Non-pigmented ciliary epithelial cell (primary cell): ENCODE measurements at regions not wholly inside any gene's neighbourhood (a gene's known extent, or its start where the extent isn't known, plus 50 kb on each side); places are given as distances from the start of the nearest gene placed in this dataset.

ENCODE experiments used
- DNase-seq: peaks from one replicate; pipeline ENCODE4 v3.0.0-alpha.2; 2010; ENCODE audit warnings: low read depth

DNA sequence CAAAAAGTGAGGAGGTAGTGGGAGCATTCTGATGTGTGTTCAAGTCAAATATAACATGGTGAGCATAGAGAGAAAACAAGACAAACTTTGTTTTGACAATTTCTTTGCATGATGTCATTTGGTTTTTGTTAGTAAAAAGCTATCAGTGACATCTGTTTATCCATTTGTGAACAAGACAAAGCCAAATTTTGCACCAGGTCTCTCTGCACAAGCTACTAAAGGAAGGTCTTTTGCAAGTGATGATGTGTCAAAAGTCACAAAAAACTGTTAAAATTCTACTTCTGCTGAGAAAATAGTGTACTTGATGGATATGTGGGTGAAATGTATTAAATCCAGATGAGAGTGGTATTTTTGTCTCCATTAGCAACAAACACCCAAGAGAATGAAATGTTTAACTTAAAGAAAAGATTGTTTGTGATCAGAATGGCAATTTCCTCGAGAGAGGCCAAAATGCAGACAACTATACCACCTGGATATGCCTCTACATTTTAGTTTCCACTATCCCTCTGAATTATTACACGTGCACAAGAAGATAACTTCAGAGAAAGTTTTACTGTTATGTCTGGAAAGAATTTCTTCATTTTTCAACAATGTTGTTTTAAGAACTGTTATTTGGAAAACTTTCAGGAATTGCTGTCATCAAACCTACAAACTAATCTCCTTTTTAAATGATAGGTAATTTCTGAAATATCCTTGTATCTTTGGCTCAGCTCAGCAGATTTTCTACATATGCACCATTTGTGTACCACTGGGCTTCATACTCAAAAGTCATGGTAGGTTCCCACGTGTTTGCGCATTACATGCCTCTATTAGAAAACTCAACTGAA lies 807.4 kb upstream of the ADGRL2 start:
- no peak for DNase-seq

DNA sequence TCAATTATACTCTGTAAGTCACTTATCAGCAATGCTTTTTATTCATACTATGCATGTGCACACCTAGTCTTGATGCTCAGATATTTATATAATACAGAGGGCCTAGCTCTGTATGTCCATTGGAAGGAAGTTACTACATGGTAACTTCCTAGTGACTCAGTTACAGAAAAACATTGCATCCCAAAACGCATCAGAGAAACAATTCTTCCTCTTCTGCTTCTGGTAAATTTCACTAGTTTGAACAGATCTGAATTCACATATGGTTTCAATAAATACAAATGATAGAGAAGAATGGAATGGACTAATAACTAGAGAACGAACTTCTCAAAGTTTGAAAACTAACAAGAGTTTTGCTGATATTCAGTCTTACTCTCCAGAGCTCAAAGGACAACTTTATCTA lies 811.3 kb upstream of the ADGRL2 start:
- no peak for DNase-seq

DNA sequence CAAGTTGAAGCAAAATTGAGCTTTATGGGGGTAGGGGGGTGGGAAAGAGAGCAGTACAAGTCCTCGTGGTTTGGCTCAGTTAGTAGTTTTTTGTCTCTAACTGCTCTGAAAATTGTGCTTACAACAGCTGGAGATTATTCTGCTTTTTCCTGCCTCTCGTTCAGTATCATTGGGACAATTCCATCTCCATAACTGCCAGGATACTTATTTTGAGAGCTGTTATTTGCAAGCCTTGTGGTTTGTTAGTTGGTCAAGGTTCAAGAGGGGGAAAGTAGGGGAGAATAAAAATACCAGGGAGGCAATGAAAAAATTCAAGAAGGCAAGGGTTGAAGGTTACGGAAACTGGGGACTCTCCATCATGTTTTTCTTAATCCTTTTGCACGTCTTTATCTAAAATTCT lies 811.8 kb upstream of the ADGRL2 start:
- no peak for DNase-seq

DNA sequence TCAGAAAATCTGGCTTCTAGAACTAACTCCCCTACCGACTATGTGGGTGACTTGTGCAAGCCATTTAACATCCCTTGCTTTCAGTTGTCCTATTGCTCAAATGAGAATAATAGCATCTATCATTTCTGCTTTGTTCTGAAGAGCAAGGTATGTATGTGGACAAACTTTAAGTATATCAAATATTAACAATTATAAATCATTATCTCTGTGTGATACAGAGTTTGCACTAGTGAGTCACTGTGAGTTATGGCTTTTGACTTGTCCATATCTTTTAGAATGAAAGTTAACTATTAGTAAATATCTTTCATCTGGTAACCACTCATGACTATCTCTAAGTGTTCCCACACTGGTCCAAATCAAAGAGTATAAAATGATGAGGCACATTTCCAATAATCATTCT lies 812.9 kb upstream of the ADGRL2 start:
- no peak for DNase-seq

DNA sequence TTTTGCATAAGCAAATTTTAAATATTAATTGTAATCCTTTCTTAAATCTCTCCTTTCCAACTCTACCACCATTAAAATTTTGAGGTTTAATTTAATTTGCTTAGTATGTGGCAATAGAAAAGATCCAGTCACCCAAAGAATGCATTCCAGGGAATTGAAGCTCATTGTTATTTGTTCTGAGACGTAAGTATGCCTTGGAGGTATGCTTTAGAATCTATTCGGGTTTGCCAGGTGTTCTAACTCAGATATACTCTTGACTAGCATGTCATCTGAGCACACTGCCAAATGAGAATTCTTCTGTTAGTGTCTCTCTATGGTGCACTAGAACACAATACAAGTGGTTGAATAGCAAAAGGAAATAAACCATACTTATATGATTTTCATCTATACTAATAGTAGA lies 813.6 kb upstream of the ADGRL2 start:
- no peak for DNase-seq

DNA sequence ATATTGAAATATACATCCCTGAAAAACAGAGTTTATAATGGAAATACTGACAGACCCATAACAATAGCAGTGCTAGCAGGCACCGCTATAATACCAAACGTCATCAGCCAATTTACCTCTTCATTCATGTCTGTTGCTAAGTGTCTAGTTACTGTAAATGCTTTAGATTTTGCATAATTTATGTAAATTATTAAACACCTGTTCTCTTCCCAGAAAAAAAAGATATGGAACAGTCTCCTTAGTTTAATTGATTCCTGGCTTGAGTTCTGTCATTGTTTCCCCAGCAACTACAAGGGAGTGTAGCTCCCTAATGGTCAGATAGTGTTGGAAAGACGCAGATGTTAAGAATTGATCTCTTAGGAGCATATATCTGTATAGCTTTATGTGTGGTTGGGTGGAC lies 817.9 kb upstream of the ADGRL2 start:
- DNase-seq: no peak

DNA sequence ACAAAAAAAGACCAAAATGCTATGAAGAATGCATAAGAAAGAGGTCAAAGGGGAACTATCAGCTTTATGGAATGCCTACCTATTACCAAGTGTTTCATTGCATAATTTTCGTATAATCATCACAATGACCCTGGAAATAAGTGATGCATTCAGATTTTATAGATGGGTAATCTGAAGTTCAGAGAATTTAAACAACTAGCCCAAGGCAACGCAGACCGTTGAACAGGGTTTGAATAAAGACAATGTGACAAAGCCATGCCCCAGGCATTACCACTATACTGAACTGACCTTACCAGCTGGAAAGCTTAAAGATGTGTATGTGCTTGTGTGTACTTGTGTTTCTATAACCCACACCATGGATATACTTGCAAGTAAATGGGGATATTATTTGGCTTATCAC lies 827.6 kb upstream of the ADGRL2 start:
- no peak for DNase-seq

DNA sequence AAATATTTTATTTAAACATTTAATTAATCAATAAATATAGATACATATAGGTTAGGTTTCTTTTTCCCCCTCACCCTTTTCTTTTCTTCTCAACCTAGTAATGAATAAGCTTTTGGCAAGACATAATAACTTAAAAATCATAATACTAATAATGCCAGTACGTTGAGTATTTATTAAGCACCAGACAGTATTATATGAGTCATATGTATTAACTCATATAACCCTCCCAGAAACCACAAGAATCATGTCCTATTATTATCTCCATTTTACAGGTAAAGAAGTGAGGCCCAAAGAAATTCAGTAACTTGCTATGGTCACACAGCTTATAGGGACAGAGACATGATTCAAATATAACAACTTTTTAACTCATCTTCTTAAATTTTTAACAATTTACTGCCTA lies 834.5 kb upstream of the ADGRL2 start:
- no peak for DNase-seq

DNA sequence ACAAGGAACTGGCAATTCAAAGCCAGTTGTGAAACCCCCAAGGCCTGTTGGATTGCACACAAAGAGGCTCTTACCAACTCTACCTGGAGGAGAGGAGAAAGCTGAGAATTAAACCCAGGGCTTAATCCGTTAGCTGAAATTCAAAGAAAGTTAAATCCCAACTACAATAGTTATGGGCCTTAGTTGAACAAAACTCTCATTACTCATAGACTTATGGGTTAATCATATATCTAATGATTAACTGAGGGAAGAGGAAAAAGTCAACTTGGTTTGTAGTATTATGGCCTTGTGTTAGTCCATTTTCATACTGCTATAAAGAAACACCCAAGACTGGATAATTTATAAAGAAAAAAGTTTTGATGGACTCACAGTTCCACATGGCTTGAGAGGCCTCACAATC lies 838.2 kb upstream of the ADGRL2 start:
- DNase-seq: no peak

DNA sequence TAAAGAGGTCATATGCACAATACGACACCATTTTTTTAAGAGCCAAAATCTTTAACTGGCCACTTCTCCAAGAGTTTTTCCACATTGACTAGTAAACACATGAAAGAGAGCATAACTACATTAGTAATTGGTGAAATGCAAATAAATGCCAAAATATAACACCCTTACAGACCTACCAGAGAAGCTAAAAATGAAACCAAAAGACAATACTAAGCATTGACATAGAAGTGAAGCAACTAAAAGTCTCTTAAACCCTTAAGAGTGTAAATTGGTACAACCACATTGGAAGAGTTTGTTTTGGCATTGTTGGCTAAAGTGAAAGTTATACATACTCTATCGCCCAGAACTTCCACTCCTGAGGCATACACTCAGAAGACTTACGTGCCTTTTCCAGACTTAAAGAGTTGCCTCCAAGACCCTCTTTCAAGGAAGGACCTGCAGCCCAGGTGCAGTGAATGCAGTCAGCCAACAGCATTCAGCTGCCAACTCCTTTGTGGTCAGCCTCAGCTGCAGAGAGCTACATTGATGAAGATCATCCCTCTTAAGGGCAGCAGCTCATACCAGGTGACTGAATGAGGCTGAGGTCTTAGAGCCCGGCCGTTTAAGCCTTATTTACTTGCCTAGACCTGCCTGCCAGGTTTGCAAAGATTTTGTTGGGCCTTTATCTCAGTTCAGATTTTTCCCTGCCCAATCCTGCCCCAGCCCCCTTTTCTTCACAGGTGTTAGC lies 839.1 kb upstream of the ADGRL2 start:
- DNase-seq: no peak

DNA sequence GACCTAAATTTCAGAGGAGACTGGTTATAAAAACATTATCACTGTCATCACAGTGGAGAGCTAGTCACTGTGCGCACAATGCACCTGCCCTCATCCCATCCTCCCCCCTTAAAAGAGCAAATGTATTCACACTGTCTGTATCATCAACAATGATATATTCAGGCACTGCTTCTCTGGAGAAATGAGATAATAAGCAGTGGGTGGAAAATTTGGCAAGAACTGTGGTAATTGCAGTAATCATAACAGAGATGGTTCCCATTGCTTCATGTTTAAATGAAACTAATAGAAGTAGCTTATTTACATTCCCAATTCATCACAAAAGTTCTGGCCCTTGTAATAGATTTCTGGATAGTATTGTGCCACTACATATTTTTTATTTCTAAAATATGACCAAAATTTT lies 867.4 kb upstream of the ADGRL2 start:
- no peak for DNase-seq

DNA sequence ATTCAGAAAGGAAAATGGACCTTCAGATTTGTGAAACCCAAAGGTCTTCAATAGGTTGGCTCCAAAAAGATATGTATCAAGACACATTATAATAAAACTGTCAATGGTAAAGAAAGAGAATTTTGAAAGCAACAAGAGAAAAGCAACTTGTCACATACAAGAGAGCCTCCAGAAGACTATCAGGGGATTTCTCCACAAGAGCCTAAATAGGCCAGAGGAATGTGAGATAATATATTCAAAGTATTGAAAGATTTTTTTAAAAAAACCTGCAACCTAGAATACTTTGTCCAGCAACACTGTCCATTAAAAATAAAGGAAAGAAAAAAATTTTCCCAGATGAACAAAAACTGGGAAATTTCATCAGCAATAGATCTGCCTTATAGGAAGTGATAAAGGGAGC lies 869.6 kb upstream of the ADGRL2 start:
- DNase-seq: no peak

DNA sequence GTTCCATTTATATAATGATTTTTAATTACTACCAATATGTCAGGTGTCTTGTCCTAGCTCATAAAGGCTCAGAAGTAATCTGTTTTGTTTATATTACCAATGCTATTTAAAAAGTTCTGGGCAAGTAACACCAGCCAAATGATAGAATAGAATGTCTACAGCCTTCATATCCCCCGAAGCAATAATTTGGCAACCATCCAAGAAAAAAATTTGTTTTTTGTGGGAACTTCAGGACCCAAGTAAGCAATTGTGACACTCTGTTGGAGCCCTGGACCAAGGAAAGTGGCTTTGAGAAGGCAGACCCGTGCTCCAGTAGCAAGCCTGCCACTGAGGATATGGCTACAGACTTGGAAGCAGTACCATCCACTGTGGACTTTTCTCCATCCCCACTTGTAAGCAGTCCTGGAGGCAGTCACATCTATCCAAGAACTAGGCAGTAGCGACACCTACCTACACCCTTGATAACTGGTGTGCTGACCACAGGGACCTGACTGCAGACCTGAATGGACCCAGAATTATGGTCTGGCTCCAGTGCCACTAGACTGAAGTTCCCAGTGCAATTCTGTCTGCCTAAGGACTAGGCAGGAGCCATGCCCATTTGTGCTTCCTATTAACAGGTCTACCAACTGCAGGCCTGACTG lies 870.7 kb upstream of the ADGRL2 start:
- no peak for DNase-seq

DNA sequence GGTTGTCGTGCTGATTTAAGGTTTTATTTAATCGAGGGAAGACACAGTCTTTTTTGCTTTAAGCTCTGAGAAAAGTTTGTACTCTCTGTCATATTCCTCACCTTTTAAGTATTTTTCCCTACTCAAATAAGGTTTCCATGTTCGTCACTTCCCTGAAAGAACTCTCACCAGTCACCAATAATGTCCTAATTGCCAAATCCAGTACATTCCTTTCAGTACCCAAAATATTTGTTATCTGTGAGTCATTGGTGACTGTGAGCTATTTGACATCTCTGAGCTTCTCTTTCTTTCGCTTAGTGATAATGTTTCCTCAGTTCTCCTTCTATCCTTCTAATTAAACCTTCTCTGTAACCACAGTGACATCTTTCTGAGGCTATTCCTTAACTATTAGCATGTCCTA lies 874.2 kb upstream of the ADGRL2 start:
- DNase-seq: peak; percentile 1

DNA sequence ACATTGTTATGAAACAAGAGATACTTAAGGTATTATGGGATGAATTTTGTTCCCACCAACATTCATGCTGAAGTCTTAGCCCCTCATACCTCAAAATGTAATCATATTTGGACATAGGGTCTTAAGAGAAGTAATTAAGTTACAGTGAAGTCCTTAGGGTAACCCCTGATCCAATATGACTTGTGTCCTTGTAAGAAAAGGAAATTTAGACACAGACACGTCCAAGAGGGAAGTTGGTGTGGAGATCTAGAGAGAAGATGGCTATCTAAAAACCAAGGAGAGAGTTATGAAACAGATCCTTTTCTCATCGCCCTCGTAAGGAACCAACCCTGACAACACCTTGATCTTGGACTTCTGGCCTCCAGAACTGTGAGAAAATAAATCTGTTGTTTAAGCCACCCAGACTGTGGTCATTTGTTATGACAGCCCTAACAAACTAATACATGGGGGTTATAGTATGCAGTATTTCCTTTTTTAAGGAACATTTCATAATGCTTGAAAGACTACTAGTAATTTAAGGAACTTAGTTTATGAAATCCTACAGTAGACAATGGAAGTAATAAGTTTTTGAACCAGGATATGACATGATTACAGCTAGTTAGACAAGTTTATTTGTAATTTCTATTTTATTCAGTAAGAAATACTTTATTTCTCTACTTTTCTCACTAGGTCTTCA lies 875.5 kb upstream of the ADGRL2 start:
- no peak for DNase-seq

DNA sequence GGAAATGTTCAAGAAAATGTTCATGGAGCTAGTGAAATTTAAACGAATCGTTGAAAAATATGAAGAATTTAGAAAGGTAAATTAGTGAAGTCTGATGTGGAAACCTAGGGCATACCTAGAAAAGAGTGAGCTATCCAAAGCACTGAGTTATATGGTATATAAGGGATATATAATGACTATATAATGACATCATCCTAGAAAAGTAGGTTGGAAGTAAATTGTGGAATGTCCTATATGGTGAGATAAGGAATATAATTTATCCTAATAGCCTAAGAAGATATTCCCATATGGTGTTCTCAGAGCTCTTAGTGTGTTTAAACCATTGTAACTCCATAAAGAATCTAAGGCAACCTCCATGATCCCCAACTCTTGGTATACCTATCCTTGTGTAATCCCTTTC lies 876.4 kb upstream of the ADGRL2 start:
- DNase-seq: no peak

DNA sequence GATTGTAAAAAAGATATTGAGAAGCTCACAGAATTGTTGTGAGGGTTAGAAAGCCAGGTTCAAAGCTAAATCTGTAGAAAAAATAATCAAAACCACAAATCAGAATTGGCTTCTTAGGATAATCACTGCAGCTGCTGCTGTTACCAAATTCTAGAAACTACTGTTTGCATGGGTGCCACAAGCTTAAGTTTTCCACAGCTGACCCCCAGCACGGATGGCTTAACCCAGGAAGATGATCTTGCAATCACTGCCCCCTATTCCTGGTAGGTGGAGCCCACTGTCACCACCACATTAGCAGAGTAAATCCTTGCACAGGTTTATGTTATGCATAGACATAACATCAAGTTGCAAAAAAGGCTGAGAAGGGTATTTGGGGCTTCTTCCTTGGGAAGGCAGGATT lies 877.8 kb upstream of the ADGRL2 start:
- DNase-seq: no peak

DNA sequence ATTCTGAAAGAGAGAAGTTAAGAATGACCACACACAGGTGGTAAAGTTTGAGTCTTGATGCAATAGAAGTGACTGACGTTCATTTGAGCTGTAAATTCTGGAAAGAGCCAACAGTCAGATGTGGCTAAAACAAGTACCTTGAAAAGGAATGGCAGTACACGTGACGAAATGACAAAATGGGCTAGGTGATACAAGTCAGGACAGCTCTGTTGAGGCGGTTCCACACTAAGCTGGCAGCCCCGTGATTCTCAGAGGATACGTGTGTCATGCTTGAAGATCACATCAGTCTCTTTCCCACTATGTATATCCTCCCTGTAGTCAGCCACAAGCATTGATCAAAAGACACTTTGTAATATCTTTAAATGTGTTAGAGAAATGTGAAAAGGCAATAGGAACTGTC lies 881.3 kb upstream of the ADGRL2 start:
- no peak for DNase-seq

DNA sequence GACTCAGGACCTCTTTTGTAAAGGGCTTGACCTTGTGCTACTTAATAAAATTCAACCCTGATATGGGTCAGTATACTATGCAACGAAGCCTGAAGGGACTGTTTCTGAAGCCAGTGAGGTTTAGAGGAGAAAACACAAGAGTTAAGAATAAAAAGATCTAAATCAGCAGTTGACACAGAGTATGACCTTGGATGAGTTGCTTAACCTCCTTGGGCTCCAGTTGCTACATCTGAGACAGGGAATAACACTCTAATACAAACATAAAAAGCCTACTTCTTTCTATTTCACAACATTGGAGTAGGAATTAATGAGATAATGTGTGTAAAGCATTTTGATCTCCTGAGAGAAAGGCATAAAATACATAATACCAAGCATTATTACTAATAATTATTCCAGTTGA lies 882.4 kb upstream of the ADGRL2 start:
- DNase-seq: no peak

DNA sequence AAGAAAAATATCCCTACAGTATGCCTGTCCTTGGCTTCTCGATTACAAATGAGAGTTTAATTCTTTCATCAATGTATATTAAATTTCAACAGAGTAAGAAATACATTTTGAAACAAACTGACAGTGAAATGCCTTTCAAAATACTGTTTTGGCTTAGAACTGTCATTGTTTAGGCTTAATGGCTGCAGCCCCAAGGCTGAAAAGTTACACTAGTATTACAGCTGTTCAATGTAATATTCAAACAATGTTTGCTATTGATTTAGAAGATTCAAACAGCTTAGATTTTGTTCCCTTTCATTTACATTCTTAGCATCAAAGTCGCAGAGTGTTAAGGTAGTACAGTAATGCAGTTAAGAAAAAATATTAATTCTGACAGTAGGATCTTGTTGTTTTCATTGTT lies 882.9 kb upstream of the ADGRL2 start:
- no peak for DNase-seq

DNA sequence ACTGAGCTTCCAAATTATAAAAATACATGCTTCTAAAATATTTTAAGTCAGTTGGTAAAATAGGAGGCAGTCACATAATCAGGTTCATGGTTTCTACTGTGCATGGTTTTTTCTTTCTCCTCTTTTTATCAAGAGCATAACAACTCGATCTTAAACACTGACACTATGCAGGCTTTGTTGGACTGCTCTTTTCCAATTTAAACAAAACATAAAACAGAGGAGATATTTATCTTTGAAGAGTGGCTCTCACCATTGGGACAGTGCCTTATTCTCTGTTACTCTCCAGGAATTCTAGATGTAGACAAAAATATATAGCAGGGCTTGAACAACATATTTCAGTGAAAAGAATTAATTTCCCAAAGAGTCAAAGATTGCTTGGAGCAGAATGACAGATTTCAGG lies 883.5 kb upstream of the ADGRL2 start:
- no peak for DNase-seq

DNA sequence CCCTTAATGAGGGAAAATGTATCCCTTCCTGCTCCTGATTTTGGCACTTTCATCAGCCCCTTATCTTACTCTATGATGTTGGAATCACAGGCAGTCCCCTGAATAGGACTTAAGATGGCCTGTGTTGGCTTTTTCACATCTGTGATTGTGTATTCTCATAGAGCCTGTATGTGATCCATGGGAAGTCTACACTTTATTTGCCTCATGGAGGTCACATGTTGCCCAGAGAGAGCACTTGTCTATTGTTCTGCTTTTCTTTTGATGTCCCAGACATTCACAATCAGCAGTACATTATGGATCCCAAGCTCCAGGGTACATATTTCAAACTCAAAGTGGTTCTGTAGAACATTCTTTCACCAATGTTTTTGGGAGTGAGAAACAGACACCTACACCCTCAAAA lies 885.2 kb upstream of the ADGRL2 start:
- no peak for DNase-seq

DNA sequence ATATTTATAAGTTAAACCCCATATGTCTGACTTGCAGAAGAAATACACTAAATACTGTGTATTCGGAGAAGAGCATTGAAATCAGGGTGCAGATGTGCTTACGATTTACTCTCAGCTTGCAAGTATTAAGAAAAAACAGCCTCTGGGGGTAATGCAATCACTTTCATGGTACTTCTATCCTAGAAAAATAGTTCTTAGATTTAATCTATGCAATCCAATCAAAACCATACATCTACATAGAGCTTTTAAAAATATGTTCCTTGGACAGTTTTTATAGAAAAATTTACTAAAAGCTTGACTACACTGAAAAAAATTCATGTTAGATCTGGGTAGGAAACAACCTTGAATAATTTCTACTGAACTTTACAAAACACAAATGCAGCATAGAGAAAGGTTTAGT lies 890.3 kb upstream of the ADGRL2 start:
- DNase-seq: no peak
